Aorta (tissue), 5 donors: ENCODE measurements at regions not wholly inside any gene's neighbourhood (a gene's known extent, or its start where the extent isn't known, plus 50 kb on each side); places are given as distances from the start of the nearest gene placed in this dataset.

Experiments
- ATAC-seq: fragments of 200-7000 bp; cut with Tn5 transposase; one replicate; pipeline ENCODE4 v1.9.1; 2022; ENCODE audit warnings: moderate library complexity; ENCODE audit not compliant: low FRiP score
- DNase-seq, 2 donors: peaks; one replicate each; pipeline ENCODE4 v3.0.0-alpha.2; 2020
- H3K27ac ChIP-seq, 2 donors: one replicate each; pipeline ENCODE4 v1.5.1; 2013; ENCODE audit warnings: low read length in 2 of 2, mild to moderate bottlenecking in 2 of 2, moderate library complexity in 2 of 2, control low read depth in 1 of 2, inconsistent platforms in 1 of 2, low read depth in 1 of 2
- H3K27me3 ChIP-seq, 2 donors: one replicate each; pipeline ENCODE4 v1.6.1; 2013; ENCODE audit warnings: control low read depth in 1 of 2, low read length in 1 of 2, mild to moderate bottlenecking in 1 of 2, moderate library complexity in 1 of 2; ENCODE audit not compliant: insufficient read depth in 2 of 2, control insufficient read depth in 1 of 2
- H3K36me3 ChIP-seq, 2 donors: one replicate each; pipeline ENCODE4 v1.6.1; 2013; ENCODE audit warnings: control low read depth in 1 of 2, low read length in 1 of 2, mild to moderate bottlenecking in 1 of 2; ENCODE audit not compliant: insufficient read depth in 2 of 2, control insufficient read depth in 1 of 2
- H3K4me1 ChIP-seq, 2 donors: one replicate each; pipeline ENCODE4 v1.6.1; 2013; ENCODE audit warnings: low read length in 2 of 2, control low read depth in 1 of 2, mild to moderate bottlenecking in 1 of 2, moderate library complexity in 1 of 2; ENCODE audit not compliant: insufficient read depth in 2 of 2, control insufficient read depth in 1 of 2
- H3K4me3 ChIP-seq, 2 donors: one replicate each; pipeline ENCODE4 v1.5.1; 2013; ENCODE audit warnings: low read length in 2 of 2, control low read depth in 1 of 2, mild to moderate bottlenecking in 1 of 2
- H3K9me3 ChIP-seq: one replicate; pipeline ENCODE4 v1.6.1; 2013; ENCODE audit warnings: mild to moderate bottlenecking, low read length; ENCODE audit not compliant: control insufficient read depth
- WGBS, 2 donors: extraction: QIAGEN DNeasy Blood & Tissue Kit; methylation state at CpG; one replicate each; pipeline ENCODE4 v1.1.7; 2013; 5-methylcytosine and 5-hydroxymethylcytosine counted together
- intact Hi-C, 2 donors: fragments of 100-400 bp; cut with DNase I; formaldehyde crosslinking; loops; one replicate each; pipeline versions ENCODE4 v1.14.2 to v1.15.0; 2022
- donor health status: healthy with polysubstance abuse.
- donor health status: Bipolar disorder and iron deficiency.
- donor health status: DM: no; HTN: no; CAD: no.
- donor health status: DM: no; HTN: no; CAD: no.
- donor health status: DM: yes; HTN: yes; CAD: no.

- Histone ChIP-seq H3K9me3 (peaks cover 2% of the 10 kb centered on the region), H3K27ac (no peak overlapping the region), H3K27me3 (no peaks in the 10 kb centered on the region), H3K36me3 (no peaks in the 10 kb centered on the region), H3K4me1 (no peaks in the 10 kb centered on the region), H3K4me3 (no peak overlapping the region)
- 59 to 65% methylated on average over 1 of the region's 1 CpG for WGBS, 2 donors
- ATAC-seq (no peak), DNase-seq (no peak)
- intact Hi-C loops = no loop called here
These were observed 405.1 kb downstream of the KCTD16 start for GRCh38 chr5:144575736-144576135.

- Histone ChIP-seq H3K27me3 (no peaks in the 10 kb centered on the region), H3K27ac (no peak overlapping the region), H3K4me3 (no peak overlapping the region), H3K4me1 (no peaks in the 10 kb centered on the region), H3K36me3 (no peaks in the 10 kb centered on the region), H3K9me3 (peaks cover 7% of the 10 kb centered on the region)
- intact Hi-C loops = no loop called here
- ATAC-seq (no peak), DNase-seq (no peak)
- 60 to 71% methylated on average over 2 of the region's 2 CpGs for WGBS, 2 donors
These were observed 396.7 kb downstream of the KCTD16 start for GRCh38 chr5:144567421-144567780.

GRCh38 chr5:144566747-144567420 lies 396.2 kb downstream of the KCTD16 start:
- Histone ChIP-seq H3K27me3 (no peaks in the 10 kb centered on the region), H3K4me3 (no peak overlapping the region), H3K36me3 (no peaks in the 10 kb centered on the region), H3K4me1 (no peaks in the 10 kb centered on the region), H3K9me3 (peaks cover 7% of the 10 kb centered on the region), H3K27ac (no peak overlapping the region)
- DNase-seq (no peak), ATAC-seq (no peak)
- WGBS, 2 donors = 78 to 81% methylated on average over 3 of the region's 3 CpGs
- intact Hi-C loops = no loop called here

GRCh38 chr5:144549580-144549979 lies 378.9 kb downstream of the KCTD16 start:
- 32 to 37% methylated on average over 3 of the region's 3 CpGs for WGBS, 2 donors
- H3K36me3 ChIP-seq = no peaks in the 10 kb centered on the region
- H3K27me3 ChIP-seq = no peaks in the 10 kb centered on the region
- H3K4me3 ChIP-seq = no peak overlapping the region
- H3K27ac ChIP-seq = no peak overlapping the region
- ATAC-seq (no peak), DNase-seq (peak in 1 of 2 donors; percentile 40)
- intact Hi-C loops = no loop called here
- H3K9me3 ChIP-seq = no peaks in the 10 kb centered on the region
- no peaks in the 10 kb centered on the region for H3K4me1 ChIP-seq

- DNase-seq (no peak), ATAC-seq (no peak)
- Histone ChIP-seq H3K4me1 (no peaks in the 10 kb centered on the region), H3K27me3 (no peaks in the 10 kb centered on the region), H3K36me3 (no peaks in the 10 kb centered on the region), H3K9me3 (no peaks in the 10 kb centered on the region), H3K4me3 (no peak overlapping the region), H3K27ac (no peak overlapping the region)
- intact Hi-C loops = no loop called here
- WGBS, 2 donors = 65 to 72% methylated on average over 2 of the region's 2 CpGs
These were observed 378.3 kb downstream of the KCTD16 start for GRCh38 chr5:144548936-144549335.

GRCh38 chr5:144547098-144547499 lies 376.4 kb downstream of the KCTD16 start:
- Histone ChIP-seq H3K4me3 (no peak overlapping the region), H3K9me3 (no peaks in the 10 kb centered on the region), H3K27ac (no peak overlapping the region), H3K36me3 (no peaks in the 10 kb centered on the region), H3K4me1 (no peaks in the 10 kb centered on the region), H3K27me3 (no peaks in the 10 kb centered on the region)
- intact Hi-C loops = no loop called here
- DNase-seq = no peak
- WGBS, 2 donors = 82 to 90% methylated on average over 1 of the region's 1 CpG
- ATAC-seq = no peak

GRCh38 chr5:144538845-144539244 lies 368.2 kb downstream of the KCTD16 start:
- Histone ChIP-seq H3K27ac (no peak overlapping the region), H3K4me3 (no peak overlapping the region)

More at GRCh38 chr5:144538845-144539244, 368.2 kb downstream of the KCTD16 start:
- Histone ChIP-seq H3K4me1 (no peaks in the 10 kb centered on the region), H3K27me3 (no peaks in the 10 kb centered on the region), H3K36me3 (no peaks in the 10 kb centered on the region), H3K9me3 (no peaks in the 10 kb centered on the region)
- intact Hi-C loops = no loop called here
- no peak for DNase-seq
- 74 to 75% methylated on average over 3 of the region's 3 CpGs for WGBS, 2 donors
- no peak for ATAC-seq
